GM12878 (cell line): ENCODE measurements at regions not wholly inside any gene's neighbourhood (a gene's known extent, or its start where the extent isn't known, plus 50 kb on each side); places are given as distances from the start of the nearest gene placed in this dataset.

ENCODE experiments used
- ATAC-seq: fragments of 200-7000 bp; cut with Tn5 transposase; 3 replicates; pipeline ENCODE4 v1.9.1; 2020; ENCODE audit warnings: mild to moderate bottlenecking, moderate library complexity
- BruUV-seq: library from RNA; stranded (reverse); fragments of 400-500 nt; replicated peaks from 2 replicates; lab custom pipeline; 2021; lab: Mats Ljungman, UMichigan
- CTCF ChIA-PET: fragments of 300-600 bp; sonication (Branson Sonifier 250); formaldehyde crosslinking; extraction: SDS; loops from one replicate; lab custom pipeline; 2021; ENCODE audit warnings: inconsistent platforms; lab: Yijun Ruan, JAX
- POLR2A ChIA-PET: fragments of 350-600 bp; formaldehyde crosslinking; extraction: SDS; loops from one replicate; lab custom pipeline; 2021; ENCODE audit warnings: inconsistent platforms; lab: Charles Lee
- RAD21 ChIA-PET: fragments of 300-600 bp; sonication (Branson Sonifier 250); formaldehyde crosslinking; loops from one replicate; lab custom pipeline; 2023; ENCODE audit warnings: antibody characterized with exemption; ENCODE audit not compliant: unreplicated experiment; lab: Charles Lee
- SMC1A ChIA-PET: fragments of 300-600 bp; sonication (Branson Sonifier 250); formaldehyde crosslinking; loops from one replicate; lab custom pipeline; 2023; ENCODE audit not compliant: unreplicated experiment, uncharacterized antibody; lab: Charles Lee
- DNase-seq: peaks from one replicate; pipeline ENCODE4 v3.0.0-alpha.2; 2011; ENCODE audit warnings: low read depth, low spot score
- FAIRE-seq: peaks from 3 replicates; lab custom pipeline; 2011; peaks lifted over from hg19 to GRCh38; lab: Jason Lieb, UNC
- H2AFZ ChIP-seq: 2 replicates; pipeline ENCODE4 v1.6.0; 2011; ENCODE audit warnings: low read depth, low read length, control low read depth; ENCODE audit not compliant: control insufficient read depth
- H3K27ac ChIP-seq: 2 replicates; pipeline ENCODE4 v1.5.1; 2011; ENCODE audit warnings: control low read depth; ENCODE audit not compliant: control insufficient read depth, insufficient read depth
- H3K27me3 ChIP-seq, 2 experiments: replicated peaks in 1 of 2; 2 replicates each; pipeline versions ENCODE4 v1.6.0 to v1.6.1; 2011; ENCODE audit warnings: low read length in 1 of 2; ENCODE audit not compliant: control insufficient read depth in 2 of 2, insufficient read depth in 2 of 2
- H3K36me3 ChIP-seq, 2 experiments: 2 replicates each; pipeline ENCODE4 v1.5.1; 2011; ENCODE audit warnings: low read length in 1 of 2; ENCODE audit not compliant: control insufficient read depth in 2 of 2, insufficient read depth in 2 of 2
- H3K4me1 ChIP-seq: 2 replicates; pipeline ENCODE4 v1.6.1; 2011; ENCODE audit warnings: mild to moderate bottlenecking, low read length, moderate library complexity, mixed read lengths; ENCODE audit not compliant: control insufficient read depth, insufficient read depth
- H3K4me2 ChIP-seq: 2 replicates; pipeline ENCODE4 v1.6.0; 2011; ENCODE audit warnings: control low read depth; ENCODE audit not compliant: control insufficient read depth, insufficient read depth
- H3K4me3 ChIP-seq: fragments of 200-600 bp; sonication (generic); 2 replicates; pipeline ENCODE4 v1.5.1; 2016
- H3K79me2 ChIP-seq: 2 replicates; pipeline ENCODE4 v1.6.0; 2011; ENCODE audit warnings: low read length; ENCODE audit not compliant: control insufficient read depth, insufficient read depth
- H3K9ac ChIP-seq: 2 replicates; pipeline ENCODE4 v1.8.0; 2011; ENCODE audit warnings: low read length, control low read depth, mixed read lengths; ENCODE audit not compliant: control insufficient read depth, insufficient read depth
- H3K9me3 ChIP-seq: replicated peaks from 3 replicates; pipeline ENCODE4 v1.5.1; 2011; ENCODE audit warnings: mild to moderate bottlenecking, low read length; ENCODE audit not compliant: control insufficient read depth, insufficient read depth
- H4K20me1 ChIP-seq: 2 replicates; pipeline ENCODE4 v1.6.0; 2011; ENCODE audit not compliant: control insufficient read depth, insufficient read depth
- ASH2L ChIP-seq: fragments of 300-600, 200-600 bp; sonication (generic); IDR thresholded peaks from 2 replicates; pipeline ENCODE4 v1.6.1; 2017; ENCODE audit warnings: low read depth, mild to moderate bottlenecking, borderline replicate concordance
- BCL3 ChIP-seq: IDR thresholded peaks from 2 replicates; pipeline ENCODE4 v1.6.1; 2011; ENCODE audit warnings: borderline replicate concordance, low read depth, mild to moderate bottlenecking, moderate library complexity, low read length; ENCODE audit not compliant: insufficient read depth, poor library complexity, severe bottlenecking
- E2F8 ChIP-seq: fragments of 450-650 bp; IDR thresholded peaks from 2 replicates; pipeline ENCODE4 v1.6.1; 2018; ENCODE audit warnings: mild to moderate bottlenecking, low read depth, moderate library complexity; ENCODE audit not compliant: partially characterized antibody
- EGR1 ChIP-seq, 2 experiments: IDR thresholded peaks; 1 replicate in 1 of 2; 2 replicates in 1 of 2; pipeline ENCODE4 v1.6.1; 2011 to 2012; ENCODE audit warnings: low read depth in 2 of 2, low read length in 2 of 2, borderline replicate concordance in 1 of 2, mild to moderate bottlenecking in 1 of 2, moderate library complexity in 1 of 2
- FOS ChIP-seq: IDR thresholded peaks from 3 replicates; pipeline ENCODE4 v1.6.1; 2011; ENCODE audit warnings: borderline replicate concordance; ENCODE audit not compliant: insufficient read length; ENCODE audit errors: extremely low read depth
- PML ChIP-seq: IDR thresholded peaks from 2 replicates; pipeline ENCODE4 v1.6.1; 2012; ENCODE audit warnings: low read length, inconsistent platforms
- POU2F2 ChIP-seq: IDR thresholded peaks from 3 replicates; pipeline ENCODE4 v1.6.1; 2011; ENCODE audit warnings: low read depth, mild to moderate bottlenecking, low read length, borderline replicate concordance
- RBBP5 ChIP-seq: fragments of 200-600 bp; sonication (generic); conservative IDR thresholded peaks from 2 replicates; pipeline ENCODE4 v1.6.1; 2016
- SUZ12 ChIP-seq: fragments of 200-600 bp; sonication (generic); IDR thresholded peaks from one replicate; pipeline ENCODE4 v1.6.1; 2018; ENCODE audit warnings: antibody characterized with exemption, mild to moderate bottlenecking; ENCODE audit not compliant: unreplicated experiment
- TARDBP ChIP-seq: IDR thresholded peaks from 2 replicates; pipeline ENCODE4 v1.6.1; 2016; ENCODE audit warnings: borderline replicate concordance
- WGBS: methylation state at CpG from one replicate; pipeline ENCODE4 v1.1.6; 2016; ENCODE audit warnings: low lambda C conversion rate; ENCODE audit not compliant: insufficient replicate concordance, insufficient coverage; ENCODE audit errors: missing lambda C conversion rate; 5-methylcytosine and 5-hydroxymethylcytosine counted together
- in situ Hi-C: fragments of 300-500 bp; cut with MboI; formaldehyde crosslinking; loops from 9 replicates; pipeline ENCODE4 v1.14.3; 2018; ENCODE audit warnings: mixed read lengths
- intact Hi-C: fragments of 100-400 bp; cut with micrococcal nuclease; formaldehyde crosslinking; loops from one replicate; pipeline ENCODE4 v1.14.2; 2022; ENCODE audit not compliant: unreplicated experiment

GRCh38 chr2:228728961-228729360 lies 542.1 kb downstream of the PID1 start:
- Histone ChIP-seq H3K4me1 (no peaks in the 10 kb centered on the region), H3K36me3 (no peaks in the 10 kb centered on the region), H3K4me3 (no peak overlapping the region), H3K9me3 (no peaks in the 10 kb centered on the region), H4K20me1 (no peaks in the 10 kb centered on the region), H3K4me2 (no peak overlapping the region), H3K27ac (no peak overlapping the region), H3K27me3 (no peaks in the 10 kb centered on the region), H3K79me2 (no peaks in the 10 kb centered on the region), H3K9ac (no peak overlapping the region), H2AFZ (no peak overlapping the region)
- DNase-seq (no peak), FAIRE-seq (no peak), ATAC-seq (no peak)
- RAD21 ChIA-PET, result no interaction called here
- no peak for TF ChIP-seq PML
- TF ChIP-seq EGR1 (IDR thresholded peaks at IDR 0.05; ENCODE audit: borderline replicate concordance in 1 of 2, low read depth in 2 of 2, low read length in 2 of 2), result no peak
- no peak for TF ChIP-seq ASH2L
- TF ChIP-seq BCL3, result no peak
- no peak for TF ChIP-seq E2F8
- TF ChIP-seq SUZ12, result no peak
- TF ChIP-seq TARDBP, result no peak
- TF ChIP-seq FOS, result no peak
- TF ChIP-seq POU2F2, result no peak
- TF ChIP-seq RBBP5, result no peak
- intact Hi-C loops, result no loop called here
- no TSS peak for BruUV-seq
- WGBS, result 0% methylated on average over 5 of the region's 5 CpGs
- SMC1A ChIA-PET, result no interaction called here
- CTCF ChIA-PET, result no interaction called here
- in situ Hi-C loops, result no loop called here
- POLR2A ChIA-PET, result no interaction called here
